CD4-positive, alpha-beta T cell (primary cell): ENCODE measurements at regions not wholly inside any gene's neighbourhood (a gene's known extent, or its start where the extent isn't known, plus 50 kb on each side); places are given as distances from the start of the nearest gene placed in this dataset.

Experiments
- ATAC-seq: fragments of 200-7000 bp; cut with Tn5 transposase; one replicate; pipeline ENCODE4 v1.10.0; 2022; ENCODE audit warnings: mild to moderate bottlenecking; ENCODE audit not compliant: poor library complexity
- CTCF ChIA-PET: fragments of 350-600 bp; sonication (Branson Sonifier 250); formaldehyde crosslinking; loops from one replicate; lab custom pipeline; 2021; ENCODE audit warnings: antibody characterized with exemption, inconsistent platforms; lab: Charles Lee
- POLR2A ChIA-PET: fragments of 350-600 bp; sonication (Branson Sonifier 250); formaldehyde crosslinking; loops from one replicate; lab custom pipeline; 2021; ENCODE audit warnings: antibody characterized with exemption, inconsistent platforms; lab: Charles Lee
- DNase-seq, 14 experiments: peaks; one replicate each; pipeline ENCODE4 v3.0.0-alpha.2; 2013 to 2020; ENCODE audit warnings: mixed read lengths in 2 of 14
- H3K27ac ChIP-seq, 2 donors: one replicate each; pipeline versions ENCODE4 v1.5.1 to v1.7.0; 2013; ENCODE audit warnings: low read length in 2 of 2, low read depth in 1 of 2, mild to moderate bottlenecking in 1 of 2
- H3K27me3 ChIP-seq, 2 experiments: 1 replicate in 1 of 2; 2 replicates in 1 of 2; pipeline versions ENCODE4 v1.6.1 to v1.7.0; 2013; ENCODE audit warnings: low read length in 2 of 2, control low read depth in 1 of 2, mild to moderate bottlenecking in 1 of 2, moderate library complexity in 1 of 2; ENCODE audit not compliant: insufficient read depth in 2 of 2, control insufficient read depth in 1 of 2
- H3K36me3 ChIP-seq: one replicate; pipeline ENCODE4 v1.6.1; 2013; ENCODE audit warnings: low read length, control low read depth; ENCODE audit not compliant: insufficient read depth
- H3K4me1 ChIP-seq: one replicate; pipeline ENCODE4 v1.6.1; 2013; ENCODE audit warnings: low read length, control low read depth; ENCODE audit not compliant: insufficient read depth
- H3K4me3 ChIP-seq: one replicate; pipeline ENCODE4 v1.5.1; 2013; ENCODE audit warnings: mild to moderate bottlenecking, low read length, moderate library complexity
- H3K9me3 ChIP-seq, 2 experiments: 1 replicate in 1 of 2; 2 replicates in 1 of 2; pipeline versions ENCODE4 v1.6.1 to v1.7.0; 2013; ENCODE audit warnings: low read length in 2 of 2, mild to moderate bottlenecking in 2 of 2, control low read depth in 1 of 2, moderate library complexity in 1 of 2; ENCODE audit not compliant: control insufficient read depth in 1 of 2, insufficient read depth in 1 of 2
- H3K27ac Mint-ChIP-seq: one replicate; pipeline ENCODE4 v1.8.0; 2020; ENCODE audit warnings: mixed read lengths
- H3K27me3 Mint-ChIP-seq: one replicate; pipeline ENCODE4 v1.8.0; 2021; ENCODE audit warnings: mixed read lengths
- H3K36me3 Mint-ChIP-seq: one replicate; pipeline ENCODE4 v1.8.0; 2021; ENCODE audit warnings: low read depth, mixed read lengths
- H3K4me1 Mint-ChIP-seq: one replicate; pipeline ENCODE4 v1.8.0; 2021; ENCODE audit warnings: low read depth, mixed read lengths
- H3K4me3 Mint-ChIP-seq: one replicate; pipeline ENCODE4 v1.8.0; 2020; ENCODE audit warnings: mild to moderate bottlenecking, mixed read lengths
- H3K9me3 Mint-ChIP-seq: one replicate; pipeline ENCODE4 v1.8.0; 2020; ENCODE audit warnings: mixed read lengths
- intact Hi-C, 2 experiments: fragments of 100-400 bp; cut with DNase I in 1 of 2; cut with micrococcal nuclease in 1 of 2; formaldehyde crosslinking; loops; one replicate each; pipeline versions ENCODE4 v1.15.1 to v1.9.0; 2023 to 2025; cut with DNase I, micrococcal nuclease
- TF ChIP-seq, protein P1 (sequence below): fragments of 200-600 bp; IDR thresholded peaks from one replicate; pipeline ENCODE4 v1.8.0; 2022; ENCODE audit warnings: antibody characterized with exemption, mild to moderate bottlenecking

DNA sequence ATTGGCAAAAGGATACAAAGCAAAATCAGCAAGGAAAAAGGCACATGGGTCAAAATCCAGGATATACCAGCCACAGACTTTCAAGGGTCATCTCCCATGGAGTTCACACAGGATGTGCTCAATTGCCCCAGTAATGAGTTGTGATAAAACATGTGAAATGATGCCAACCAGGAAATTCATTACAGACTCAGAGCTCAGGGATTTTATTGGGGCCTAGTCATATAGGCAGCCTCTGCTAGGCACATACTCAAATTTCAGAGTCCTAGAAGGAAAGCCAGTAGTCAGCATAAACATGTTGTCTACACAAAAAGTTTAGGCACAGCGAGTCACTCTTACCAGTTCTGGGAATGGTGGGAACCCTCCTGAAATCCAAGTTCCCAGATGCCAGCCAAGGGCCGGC lies 64.4 kb upstream of the OSBPL8 start:
- Histone ChIP-seq H3K27me3 (no peaks in the 10 kb centered on the region), H3K4me3 (no peak overlapping the region), H3K4me1 (no peaks in the 10 kb centered on the region), H3K36me3 (no peaks in the 10 kb centered on the region), H3K27ac (no peak overlapping the region), H3K9me3 (no peaks in the 10 kb centered on the region)
- Mint-ChIP-seq H3K4me3 (no peak overlapping the region), H3K9me3 (no peaks in the 10 kb centered on the region), H3K36me3 (no peaks in the 10 kb centered on the region), H3K27ac (no peak overlapping the region), H3K27me3 (no peaks in the 10 kb centered on the region), H3K4me1 (peaks cover 6% of the 10 kb centered on the region)
- CTCF ChIA-PET, result no interaction called here
- TF ChIP-seq, protein P1, sequence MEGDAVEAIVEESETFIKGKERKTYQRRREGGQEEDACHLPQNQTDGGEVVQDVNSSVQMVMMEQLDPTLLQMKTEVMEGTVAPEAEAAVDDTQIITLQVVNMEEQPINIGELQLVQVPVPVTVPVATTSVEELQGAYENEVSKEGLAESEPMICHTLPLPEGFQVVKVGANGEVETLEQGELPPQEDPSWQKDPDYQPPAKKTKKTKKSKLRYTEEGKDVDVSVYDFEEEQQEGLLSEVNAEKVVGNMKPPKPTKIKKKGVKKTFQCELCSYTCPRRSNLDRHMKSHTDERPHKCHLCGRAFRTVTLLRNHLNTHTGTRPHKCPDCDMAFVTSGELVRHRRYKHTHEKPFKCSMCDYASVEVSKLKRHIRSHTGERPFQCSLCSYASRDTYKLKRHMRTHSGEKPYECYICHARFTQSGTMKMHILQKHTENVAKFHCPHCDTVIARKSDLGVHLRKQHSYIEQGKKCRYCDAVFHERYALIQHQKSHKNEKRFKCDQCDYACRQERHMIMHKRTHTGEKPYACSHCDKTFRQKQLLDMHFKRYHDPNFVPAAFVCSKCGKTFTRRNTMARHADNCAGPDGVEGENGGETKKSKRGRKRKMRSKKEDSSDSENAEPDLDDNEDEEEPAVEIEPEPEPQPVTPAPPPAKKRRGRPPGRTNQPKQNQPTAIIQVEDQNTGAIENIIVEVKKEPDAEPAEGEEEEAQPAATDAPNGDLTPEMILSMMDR, result no peak
- no peak for ATAC-seq
- no peak for DNase-seq
- POLR2A ChIA-PET, result interaction anchor here (0.6 kb wide), 1 partner anchor 123 kb away, joined by 5 read pairs; no protein-coding TSS in a partner anchor
- intact Hi-C loops, result loop anchor here (5.0 kb wide), 1 partner anchor 303 kb away; no protein-coding TSS in a partner anchor

DNA sequence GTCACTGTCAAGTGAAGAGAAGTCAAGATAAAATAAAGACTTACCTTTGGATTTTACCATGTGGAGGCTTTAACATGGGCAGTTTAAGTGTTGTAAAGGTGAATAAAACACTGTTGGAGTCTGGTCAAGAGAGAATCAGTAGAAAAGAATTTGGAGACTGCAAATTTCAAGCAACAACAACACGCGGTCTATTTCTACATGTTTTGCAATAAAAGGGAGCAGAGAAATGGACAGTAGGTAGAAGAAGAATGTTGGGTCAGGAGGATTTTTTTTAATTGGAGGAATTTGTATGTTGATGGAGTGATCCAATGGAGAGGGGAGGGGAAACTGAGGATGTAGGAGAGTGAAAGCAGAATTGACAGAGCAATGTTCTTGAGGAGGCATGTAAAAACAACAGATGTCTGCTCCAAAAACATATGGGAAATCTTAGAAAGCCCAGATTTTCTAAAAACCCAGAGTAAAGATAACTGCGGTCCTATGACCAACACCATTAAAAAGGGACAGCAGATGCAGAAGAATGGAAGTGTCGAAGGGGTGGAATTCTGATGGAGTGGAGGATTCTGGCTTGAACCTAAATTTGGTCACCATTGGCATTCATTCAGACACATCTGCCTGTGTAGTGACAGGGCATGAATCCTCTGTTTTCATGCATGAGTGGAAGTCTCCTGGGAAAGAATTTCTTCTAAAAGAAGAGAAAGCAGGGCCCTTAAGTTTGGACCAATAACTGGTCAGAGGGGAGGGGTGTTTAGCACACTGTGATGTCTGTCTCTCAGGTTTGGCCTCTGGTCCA lies 68.0 kb upstream of the OSBPL8 start:
- Mint-ChIP-seq H3K4me3 (no peak overlapping the region), H3K36me3 (no peaks in the 10 kb centered on the region), H3K27ac (no peak overlapping the region), H3K9me3 (no peaks in the 10 kb centered on the region), H3K4me1 (no peaks in the 10 kb centered on the region), H3K27me3 (no peaks in the 10 kb centered on the region)
- Histone ChIP-seq H3K27me3 (no peaks in the 10 kb centered on the region), H3K27ac (no peak overlapping the region), H3K4me3 (no peak overlapping the region), H3K4me1 (no peaks in the 10 kb centered on the region), H3K36me3 (no peaks in the 10 kb centered on the region), H3K9me3 (no peaks in the 10 kb centered on the region)
- intact Hi-C loops, result no loop called here
- TF ChIP-seq, protein P1, result no peak
- DNase-seq (no peak), ATAC-seq (no peak)
- POLR2A ChIA-PET, result no interaction called here
- CTCF ChIA-PET, result no interaction called here

- no peaks in the 10 kb centered on the region for H3K9me3 ChIP-seq
- TF ChIP-seq, protein P1, result no peak
- ATAC-seq (no peak), DNase-seq (no peak)
- intact Hi-C loops, result no loop called here
- ChIA-PET POLR2A (interaction anchor here (0.6 kb wide), 1 partner anchor 281 kb away, joined by 3 read pairs; the partner anchor contains the start of gene BBS10), CTCF (no interaction called here)
- no peaks in the 10 kb centered on the region for H3K9me3 Mint-ChIP-seq
- H3K4me3 ChIP-seq, result no peak overlapping the region
- no peak overlapping the region for H3K27ac ChIP-seq
- no peaks in the 10 kb centered on the region for H3K4me1 ChIP-seq
- H3K4me1 Mint-ChIP-seq, result no peaks in the 10 kb centered on the region
- H3K27me3 ChIP-seq, result no peaks in the 10 kb centered on the region
- no peaks in the 10 kb centered on the region for H3K36me3 Mint-ChIP-seq
- H3K27ac Mint-ChIP-seq, result no peak overlapping the region
- no peaks in the 10 kb centered on the region for H3K36me3 ChIP-seq
- H3K27me3 Mint-ChIP-seq, result no peaks in the 10 kb centered on the region
- H3K4me3 Mint-ChIP-seq, result no peak overlapping the region
These were observed 69.2 kb upstream of the OSBPL8 start for GRCh38 chr12:76628745-76629144.
